ENCODE measurements at regions not wholly inside any gene's neighbourhood (a gene's known extent, or its start where the extent isn't known, plus 50 kb on each side); places are given as distances from the start of the nearest gene placed in this dataset.

- TF ChIP-seq, protein P1, sequence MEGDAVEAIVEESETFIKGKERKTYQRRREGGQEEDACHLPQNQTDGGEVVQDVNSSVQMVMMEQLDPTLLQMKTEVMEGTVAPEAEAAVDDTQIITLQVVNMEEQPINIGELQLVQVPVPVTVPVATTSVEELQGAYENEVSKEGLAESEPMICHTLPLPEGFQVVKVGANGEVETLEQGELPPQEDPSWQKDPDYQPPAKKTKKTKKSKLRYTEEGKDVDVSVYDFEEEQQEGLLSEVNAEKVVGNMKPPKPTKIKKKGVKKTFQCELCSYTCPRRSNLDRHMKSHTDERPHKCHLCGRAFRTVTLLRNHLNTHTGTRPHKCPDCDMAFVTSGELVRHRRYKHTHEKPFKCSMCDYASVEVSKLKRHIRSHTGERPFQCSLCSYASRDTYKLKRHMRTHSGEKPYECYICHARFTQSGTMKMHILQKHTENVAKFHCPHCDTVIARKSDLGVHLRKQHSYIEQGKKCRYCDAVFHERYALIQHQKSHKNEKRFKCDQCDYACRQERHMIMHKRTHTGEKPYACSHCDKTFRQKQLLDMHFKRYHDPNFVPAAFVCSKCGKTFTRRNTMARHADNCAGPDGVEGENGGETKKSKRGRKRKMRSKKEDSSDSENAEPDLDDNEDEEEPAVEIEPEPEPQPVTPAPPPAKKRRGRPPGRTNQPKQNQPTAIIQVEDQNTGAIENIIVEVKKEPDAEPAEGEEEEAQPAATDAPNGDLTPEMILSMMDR (IDR thresholded peaks at IDR 0.05; ENCODE audit: extremely low read depth, missing control alignments), result no peak
- no peak for DNase-seq (ENCODE audit: low spot score)
These were observed 55.9 kb upstream of the NR3C1 start for GRCh38 chr5:143459433-143459832.

GRCh38 chr5:143456952-143457547 lies 53.6 kb upstream of the NR3C1 start:
- TF ChIP-seq, protein P1 (IDR thresholded peaks at IDR 0.05; ENCODE audit: extremely low read depth, missing control alignments), result no peak
- no peak for DNase-seq (ENCODE audit: low spot score)

DNA sequence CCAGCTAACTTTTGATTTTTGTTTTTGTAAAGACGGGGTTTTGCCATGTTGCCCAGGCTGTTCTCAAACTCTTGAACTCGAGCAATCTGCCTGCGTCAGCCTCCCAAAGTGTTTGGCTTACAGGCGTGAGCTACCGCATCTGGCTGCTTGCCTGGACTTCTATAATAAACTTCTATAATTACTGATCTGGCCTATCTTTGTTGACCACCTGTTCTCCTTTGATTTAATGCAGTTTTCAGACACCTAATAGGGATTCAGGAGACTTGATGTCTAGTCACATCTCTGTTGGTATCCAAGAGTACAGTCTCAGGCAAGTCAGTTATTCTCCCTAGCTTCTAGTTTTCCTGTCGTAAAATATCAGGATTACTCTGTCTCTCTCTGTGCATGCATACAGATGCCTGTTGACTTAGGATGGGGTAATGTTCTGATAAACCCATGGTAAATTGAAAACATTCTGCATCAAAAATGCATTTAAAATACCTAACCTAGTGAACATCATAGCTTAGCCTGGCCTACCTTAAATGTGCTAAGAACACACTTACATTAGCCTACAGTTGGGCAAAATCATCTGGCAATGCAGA lies 51.5 kb upstream of the NR3C1 start:
- DNase-seq (ENCODE audit: low spot score), result no peak
- TF ChIP-seq, protein P1 (IDR thresholded peaks at IDR 0.05; ENCODE audit: extremely low read depth, missing control alignments), result no peak

GRCh38 chr5:143453720-143454119 lies 50.2 kb upstream of the NR3C1 start:
- DNase-seq (ENCODE audit: low spot score), result no peak
- TF ChIP-seq, protein P1 (IDR thresholded peaks at IDR 0.05; ENCODE audit: extremely low read depth, missing control alignments), result no peak

All from GM20000 (cell line).